Sigmoid colon (tissue), 6 donors: ENCODE measurements at regions not wholly inside any gene's neighbourhood (a gene's known extent, or its start where the extent isn't known, plus 50 kb on each side); places are given as distances from the start of the nearest gene placed in this dataset.
"Not testable (repeated sequence)": the region's sequence is repeated elsewhere in the genome, so short reads cannot be mapped to it uniquely, and the experiment has no call there.

Experiments
- DNase-seq: peaks from one replicate; pipeline ENCODE4 v3.0.0-alpha.2; 2019
- H3K27ac ChIP-seq, 4 donors: fragments of 200-600 bp; sonication (generic); one replicate each; pipeline ENCODE4 v1.5.1; 2016 to 2019; ENCODE audit warnings: mild to moderate bottlenecking in 1 of 4
- H3K27me3 ChIP-seq, 3 donors: fragments of 200-600 bp; sonication (generic); one replicate each; pipeline ENCODE4 v1.5.1; 2019; ENCODE audit warnings: mild to moderate bottlenecking in 1 of 3
- H3K36me3 ChIP-seq, 4 donors: fragments of 200-600 bp; sonication (generic); one replicate each; pipeline ENCODE4 v1.5.1; 2016 to 2019
- H3K4me1 ChIP-seq, 4 donors: fragments of 200-600 bp; sonication (generic); one replicate each; pipeline ENCODE4 v1.5.1; 2017 to 2019
- H3K4me3 ChIP-seq, 4 donors: fragments of 200-600 bp; sonication (generic); one replicate each; pipeline ENCODE4 v1.5.1; 2017 to 2019; ENCODE audit warnings: mild to moderate bottlenecking in 2 of 4, moderate library complexity in 1 of 4
- H3K9me3 ChIP-seq, 4 donors: fragments of 200-600 bp in 3 of 4; sonication (generic) in 3 of 4; one replicate each; pipeline versions ENCODE4 v1.5.1 to v1.6.1; 2013 to 2019
- CTCF ChIP-seq, 4 experiments: fragments of 450-650 bp in 3 of 4; fragments of 200-600 bp in 1 of 4; IDR thresholded peaks; one replicate each; pipeline ENCODE4 v1.5.1; 2016 to 2019; ENCODE audit warnings: antibody characterized with exemption in 4 of 4, mild to moderate bottlenecking in 3 of 4, moderate library complexity in 2 of 4
- EP300 ChIP-seq, 4 donors: sonication (generic); formaldehyde crosslinking; IDR thresholded peaks; one replicate each; pipeline ENCODE4 v1.6.1; 2017; ENCODE audit warnings: antibody characterized with exemption in 4 of 4
- POLR2A ChIP-seq, 2 donors: fragments of 450-650 bp; IDR thresholded peaks; one replicate each; pipeline ENCODE4 v1.6.1; 2016; ENCODE audit warnings: antibody characterized with exemption in 2 of 2, mild to moderate bottlenecking in 2 of 2, moderate library complexity in 2 of 2
- POLR2AphosphoS5 ChIP-seq, 4 donors: sonication (generic); formaldehyde crosslinking; IDR thresholded peaks; one replicate each; pipeline ENCODE4 v1.6.1; 2017; ENCODE audit warnings: antibody characterized with exemption in 4 of 4
- WGBS, 2 donors: extraction: QIAGEN DNeasy Blood & Tissue Kit; methylation state at CpG; one replicate each; pipeline ENCODE4 v1.1.7; 2013; 5-methylcytosine and 5-hydroxymethylcytosine counted together
- intact Hi-C: fragments of 100-400 bp; cut with DNase I; formaldehyde crosslinking; loops from one replicate; pipeline ENCODE4 v1.15.1; 2023
- small RNA-seq, 3 donors: library from RNA; depleted of rRNA; stranded (forward); fragments of <200 nt; gene quantifications; one replicate each; pipeline ENCODE3, GENCODE V24; 2016
- donor health status: healthy with polysubstance abuse.
- donor health status: healthy.

- Histone ChIP-seq H3K4me3 (no peak overlapping the region), H3K27me3 (no peaks in the 10 kb centered on the region), H3K27ac (peak overlapping the region in 1 of 4 donors; percentile 6), H3K9me3 (no peaks in the 10 kb centered on the region), H3K4me1 (peaks cover 0 to 5% (median 2%) of the 10 kb centered on the region in 4 donors), H3K36me3 (no peaks in the 10 kb centered on the region)
- intact Hi-C loops = no loop called here
- WGBS, 2 donors = 66 to 84% methylated on average over 15 of the region's 15 CpGs
- TF ChIP-seq EP300 (IDR thresholded peaks at IDR 0.05) (no peak), POLR2AphosphoS5 (IDR thresholded peaks at IDR 0.05) (no peak), CTCF (IDR thresholded peaks at IDR 0.05) (no peak), POLR2A (IDR thresholded peaks at IDR 0.05) (no peak)
- peak; percentile 64 for DNase-seq
Observed at GRCh38 chr3:151538456-151539393, 77.9 kb upstream of the IGSF10 start.

- Histone ChIP-seq H3K27me3 (no peaks in the 10 kb centered on the region), H3K4me1 (peaks cover 0 to 5% (median 2%) of the 10 kb centered on the region in 4 donors), H3K36me3 (no peaks in the 10 kb centered on the region), H3K4me3 (no peak overlapping the region), H3K27ac (peak overlapping the region in 1 of 4 donors; percentile 6), H3K9me3 (no peaks in the 10 kb centered on the region)
- intact Hi-C loops = no loop called here
- WGBS, 2 donors = 71 to 76% methylated on average over 3 of the region's 3 CpGs
- no peak for DNase-seq
- TF ChIP-seq POLR2A (IDR thresholded peaks at IDR 0.05) (no peak), POLR2AphosphoS5 (IDR thresholded peaks at IDR 0.05) (no peak), CTCF (IDR thresholded peaks at IDR 0.05) (no peak), EP300 (IDR thresholded peaks at IDR 0.05) (no peak)
Observed at GRCh38 chr3:151537726-151538125, 76.9 kb upstream of the IGSF10 start.

- TF ChIP-seq POLR2A (IDR thresholded peaks at IDR 0.05) (no peak), CTCF (IDR thresholded peaks at IDR 0.05) (no peak), POLR2AphosphoS5 (IDR thresholded peaks at IDR 0.05) (no peak), EP300 (IDR thresholded peaks at IDR 0.05) (no peak)
- intact Hi-C loops = no loop called here
- DNase-seq = no peak
- H3K36me3 ChIP-seq = no peaks in the 10 kb centered on the region
- no peak overlapping the region for H3K4me3 ChIP-seq
- no peaks in the 10 kb centered on the region for H3K4me1 ChIP-seq
- H3K27ac ChIP-seq = no peak overlapping the region
- 86 to 92% methylated on average over 2 of the region's 2 CpGs for WGBS, 2 donors
- H3K9me3 ChIP-seq = no peaks in the 10 kb centered on the region
- H3K27me3 ChIP-seq = no peaks in the 10 kb centered on the region
Observed at GRCh38 chr3:151526757-151527156, 65.9 kb upstream of the IGSF10 start.

GRCh38 chr3:151520105-151520504 is 59.2 kb upstream of the IGSF10 start:
- intact Hi-C loops = no loop called here
- H3K27me3 ChIP-seq = no peaks in the 10 kb centered on the region
- no peak overlapping the region for H3K27ac ChIP-seq
- WGBS, 2 donors = 51 to 76% methylated on average over 1 of the region's 1 CpG
- H3K36me3 ChIP-seq = no peaks in the 10 kb centered on the region
- H3K4me3 ChIP-seq = no peak overlapping the region
- TF ChIP-seq POLR2A (IDR thresholded peaks at IDR 0.05) = no peak
- TF ChIP-seq EP300 (IDR thresholded peaks at IDR 0.05) = no peak
- no peak for TF ChIP-seq CTCF (IDR thresholded peaks at IDR 0.05)
- no peak for TF ChIP-seq POLR2AphosphoS5 (IDR thresholded peaks at IDR 0.05)
- no peaks in the 10 kb centered on the region for H3K4me1 ChIP-seq
- no peak for DNase-seq
- H3K9me3 ChIP-seq = peaks cover 0 to 4% (median 0%) of the 10 kb centered on the region in 4 donors

- DNase-seq, H3K27me3 ChIP-seq, H3K36me3 ChIP-seq, H3K4me3 ChIP-seq, H3K27ac ChIP-seq, intact Hi-C loops, H3K9me3 ChIP-seq, H3K4me1 ChIP-seq: not testable (repeated sequence)
- WGBS, 2 donors = 86 to 93% methylated on average over 2 of the region's 2 CpGs
Observed at GRCh38 chr3:151511433-151511832, 50.6 kb upstream of the IGSF10 start.

Small RNA genes lying in the stretch of these regions (small RNA-seq; reads per million reads assigned to genes)
- 0 reads per million in 3 donors for gene MIR5186
